ENCODE measurements at regions not wholly inside any gene's neighbourhood (a gene's known extent, or its start where the extent isn't known, plus 50 kb on each side); places are given as distances from the start of the nearest gene placed in this dataset.

GRCh38 chr20:24353135-24353690 is 116.2 kb upstream of the SYNDIG1 start:
- no peaks in the 10 kb centered on the region for H3K27me3 ChIP-seq
- no peaks in the 10 kb centered on the region for H3K9me2 ChIP-seq (replicated peaks; ENCODE audit: insufficient read depth)
- H3K4me1 ChIP-seq (ENCODE audit: insufficient read depth): no peaks in the 10 kb centered on the region
- H3K36me3 ChIP-seq (replicated peaks; ENCODE audit: insufficient read depth, low read depth): no peaks in the 10 kb centered on the region
- H3K9me3 ChIP-seq (ENCODE audit: low read depth): no peaks in the 10 kb centered on the region
- no peak overlapping the region for H3K27ac ChIP-seq
- no peak for DNase-seq (ENCODE audit: low spot score)
- H3K4me3 ChIP-seq: no peak overlapping the region
- H3K4me2 ChIP-seq: no peak overlapping the region
- no peaks in the 10 kb centered on the region for H3K79me2 ChIP-seq
- no peaks in the 10 kb centered on the region for H4K20me1 ChIP-seq (ENCODE audit: insufficient read depth, poor library complexity, severe bottlenecking)
- H2AFZ ChIP-seq: no peak overlapping the region
- TF ChIP-seq EZH2phosphoT487 (IDR thresholded peaks at IDR 0.05; ENCODE audit: low read depth, severe bottlenecking, unreplicated experiment) (no peak), EZH2 (IDR thresholded peaks at IDR 0.05; ENCODE audit: borderline replicate concordance) (no peak), CTCF (IDR thresholded peaks at IDR 0.05; ENCODE audit: poor library complexity) (no peak)
- 82% methylated on average over 4 of the region's 4 CpGs for WGBS (ENCODE audit: low lambda C conversion rate, missing lambda C conversion rate)

GRCh38 chr20:24350923-24351368 is 118.5 kb upstream of the SYNDIG1 start:
- Histone ChIP-seq H3K9me3 (ENCODE audit: low read depth) (no peaks in the 10 kb centered on the region), H3K9me2 (replicated peaks; ENCODE audit: insufficient read depth) (no peaks in the 10 kb centered on the region), H3K27me3 (no peaks in the 10 kb centered on the region), H3K36me3 (replicated peaks; ENCODE audit: insufficient read depth, low read depth) (no peaks in the 10 kb centered on the region), H3K79me2 (no peaks in the 10 kb centered on the region), H3K27ac (no peak overlapping the region), H3K4me2 (no peak overlapping the region), H4K20me1 (ENCODE audit: insufficient read depth, poor library complexity, severe bottlenecking) (no peaks in the 10 kb centered on the region), H3K4me3 (no peak overlapping the region), H3K4me1 (ENCODE audit: insufficient read depth) (no peaks in the 10 kb centered on the region), H2AFZ (no peak overlapping the region)
- WGBS (ENCODE audit: low lambda C conversion rate, missing lambda C conversion rate): 71% methylated on average over 7 of the region's 7 CpGs
- TF ChIP-seq EZH2 (IDR thresholded peaks at IDR 0.05; ENCODE audit: borderline replicate concordance): no peak
- no peak for TF ChIP-seq CTCF (IDR thresholded peaks at IDR 0.05; ENCODE audit: poor library complexity)
- no peak for TF ChIP-seq EZH2phosphoT487 (IDR thresholded peaks at IDR 0.05; ENCODE audit: low read depth, severe bottlenecking, unreplicated experiment)
- no peak for DNase-seq (ENCODE audit: low spot score)

GRCh38 chr20:24341781-24342180 is 127.6 kb upstream of the SYNDIG1 start:
- Histone ChIP-seq H3K4me1 (ENCODE audit: insufficient read depth) (no peaks in the 10 kb centered on the region), H3K27me3 (no peaks in the 10 kb centered on the region), H4K20me1 (ENCODE audit: insufficient read depth, poor library complexity, severe bottlenecking) (no peaks in the 10 kb centered on the region), H3K79me2 (no peaks in the 10 kb centered on the region), H3K27ac (no peak overlapping the region), H3K4me2 (no peak overlapping the region), H2AFZ (no peak overlapping the region), H3K36me3 (replicated peaks; ENCODE audit: insufficient read depth, low read depth) (no peaks in the 10 kb centered on the region), H3K9me3 (ENCODE audit: low read depth) (no peaks in the 10 kb centered on the region), H3K9me2 (replicated peaks; ENCODE audit: insufficient read depth) (no peaks in the 10 kb centered on the region), H3K4me3 (no peak overlapping the region)
- 82% methylated on average over 3 of the region's 3 CpGs for WGBS (ENCODE audit: low lambda C conversion rate, missing lambda C conversion rate)
- TF ChIP-seq EZH2phosphoT487 (IDR thresholded peaks at IDR 0.05; ENCODE audit: low read depth, severe bottlenecking, unreplicated experiment): no peak
- TF ChIP-seq EZH2 (IDR thresholded peaks at IDR 0.05; ENCODE audit: borderline replicate concordance): no peak
- no peak for TF ChIP-seq CTCF (IDR thresholded peaks at IDR 0.05; ENCODE audit: poor library complexity)
- DNase-seq (ENCODE audit: low spot score): no peak

Data from hepatocyte (in vitro differentiated cells).